Esophagus muscularis mucosa (tissue), 4 donors: ENCODE measurements at regions not wholly inside any gene's neighbourhood (a gene's known extent, or its start where the extent isn't known, plus 50 kb on each side); places are given as distances from the start of the nearest gene placed in this dataset.

Experiments used
- DNase-seq: peaks from one replicate; pipeline ENCODE4 v3.0.0-alpha.2; 2017; ENCODE audit errors: extremely low spot score
- H3K27ac ChIP-seq, 4 donors: fragments of 200-600 bp; sonication (generic); replicated peaks in 1 of 4; 1 replicate in 3 of 4; 2 replicates in 1 of 4; pipeline ENCODE4 v1.5.1; 2016 to 2019; ENCODE audit warnings: mild to moderate bottlenecking in 1 of 4
- H3K27me3 ChIP-seq, 4 donors: fragments of 200-600 bp; sonication (generic); one replicate each; pipeline versions ENCODE4 v1.5.1 to v1.6.0; 2016 to 2019
- H3K36me3 ChIP-seq, 4 donors: fragments of 200-600 bp; sonication (generic); one replicate each; pipeline ENCODE4 v1.5.1; 2016 to 2019
- H3K4me1 ChIP-seq, 4 donors: fragments of 200-600 bp; sonication (generic); one replicate each; pipeline ENCODE4 v1.5.1; 2016 to 2019
- H3K4me3 ChIP-seq, 4 donors: fragments of 200-600 bp; sonication (generic); 1 replicate in 2 of 4; 2 replicates in 2 of 4; pipeline ENCODE4 v1.5.1; 2016 to 2019; ENCODE audit warnings: mild to moderate bottlenecking in 4 of 4, moderate library complexity in 1 of 4
- H3K9me3 ChIP-seq, 4 donors: fragments of 200-600 bp; sonication (generic); 1 replicate in 3 of 4; 2 replicates in 1 of 4; pipeline ENCODE4 v1.5.1; 2016 to 2019
- CTCF ChIP-seq, 3 experiments: fragments of 200-600 bp in 2 of 3; fragments of 450-650 bp in 1 of 3; sonication (generic) in 2 of 3; IDR thresholded peaks; one replicate each; pipeline ENCODE4 v1.5.1; 2017 to 2019; ENCODE audit warnings: antibody characterized with exemption in 3 of 3, mild to moderate bottlenecking in 2 of 3, moderate library complexity in 1 of 3
- EP300 ChIP-seq: sonication (generic); formaldehyde crosslinking; IDR thresholded peaks from one replicate; pipeline ENCODE4 v1.6.1; 2017; ENCODE audit warnings: antibody characterized with exemption
- POLR2A ChIP-seq: fragments of 450-650 bp; IDR thresholded peaks from one replicate; pipeline ENCODE4 v1.6.1; 2017; ENCODE audit warnings: antibody characterized with exemption, moderate library complexity, mild to moderate bottlenecking, low read depth
- POLR2AphosphoS5 ChIP-seq, 2 donors: sonication (generic); formaldehyde crosslinking; IDR thresholded peaks; one replicate each; pipeline ENCODE4 v1.6.1; 2017; ENCODE audit warnings: antibody characterized with exemption in 2 of 2
- WGBS: methylation state at CpG from one replicate; pipeline ENCODE4 v1.1.5; 2018; 5-methylcytosine and 5-hydroxymethylcytosine counted together
- intact Hi-C: fragments of 100-400 bp; cut with DNase I; formaldehyde crosslinking; loops from one replicate; pipeline ENCODE4 v1.15.1; 2023

- no peak for DNase-seq
- intact Hi-C loops: no loop called here
- no peaks in the 10 kb centered on the region for H3K36me3 ChIP-seq
- no peak overlapping the region for H3K4me3 ChIP-seq
- peaks cover 0 to 21% (median 17%) of the 10 kb centered on the region in 4 donors for H3K4me1 ChIP-seq
- no peaks in the 10 kb centered on the region for H3K9me3 ChIP-seq
- H3K27me3 ChIP-seq: peaks cover 0 to 22% (median 0%) of the 10 kb centered on the region in 4 donors
- WGBS: 79% methylated on average over 12 of the region's 12 CpGs
- TF ChIP-seq POLR2A (no peak), CTCF (IDR thresholded peaks at IDR 0.05) (no peak), POLR2AphosphoS5 (IDR thresholded peaks at IDR 0.05) (no peak), EP300 (no peak)
- H3K27ac ChIP-seq: no peak overlapping the region
These were observed 269.5 kb downstream of the NPHP4 start for GRCh38 chr1:5722635-5723164.

GRCh38 chr1:5721634-5722215, 270.5 kb downstream of the NPHP4 start:
- H3K36me3 ChIP-seq: no peaks in the 10 kb centered on the region
- no peak overlapping the region for H3K4me3 ChIP-seq
- H3K27ac ChIP-seq: no peak overlapping the region
- DNase-seq: no peak
- H3K4me1 ChIP-seq: peaks cover 0 to 16% (median 12%) of the 10 kb centered on the region in 4 donors
- TF ChIP-seq POLR2A (no peak), POLR2AphosphoS5 (IDR thresholded peaks at IDR 0.05) (no peak), EP300 (no peak), CTCF (IDR thresholded peaks at IDR 0.05) (no peak)
- intact Hi-C loops: no loop called here
- no peaks in the 10 kb centered on the region for H3K9me3 ChIP-seq
- peaks cover 0 to 31% (median 0%) of the 10 kb centered on the region in 4 donors for H3K27me3 ChIP-seq
- WGBS: 87% methylated on average over 3 of the region's 3 CpGs

GRCh38 chr1:5720936-5721335, 271.3 kb downstream of the NPHP4 start:
- DNase-seq: no peak
- Histone ChIP-seq H3K4me1 (peaks cover 0 to 13% (median 12%) of the 10 kb centered on the region in 4 donors), H3K36me3 (no peaks in the 10 kb centered on the region), H3K27me3 (peaks cover 0 to 39% (median 0%) of the 10 kb centered on the region in 4 donors), H3K9me3 (peaks cover 0 to 4% (median 2%) of the 10 kb centered on the region in 4 donors), H3K27ac (no peak overlapping the region), H3K4me3 (no peak overlapping the region)
- TF ChIP-seq POLR2A (no peak), CTCF (IDR thresholded peaks at IDR 0.05) (no peak), POLR2AphosphoS5 (IDR thresholded peaks at IDR 0.05) (no peak), EP300 (no peak)
- WGBS: 79% methylated on average over 4 of the region's 4 CpGs
- intact Hi-C loops: no loop called here

DNA sequence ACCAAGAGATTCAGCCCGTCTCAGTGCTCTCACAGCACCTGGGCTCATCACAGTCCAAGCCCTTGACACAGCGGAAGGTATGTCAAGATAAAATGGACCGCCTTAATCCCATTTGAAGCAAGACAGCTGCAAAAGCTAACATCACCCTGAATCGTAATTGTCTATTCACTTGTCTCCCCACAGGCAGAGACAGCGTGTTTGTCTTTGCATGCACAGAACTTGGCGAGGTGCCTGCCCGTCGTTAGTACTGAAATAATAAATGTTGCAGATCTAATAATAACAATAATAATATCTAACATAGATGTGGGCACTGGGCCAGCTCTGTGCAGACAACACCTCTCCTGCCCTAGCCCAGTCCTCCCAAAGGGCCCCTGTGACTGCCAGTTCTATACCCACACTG, 271.7 kb downstream of the NPHP4 start:
- TF ChIP-seq POLR2A: no peak
- no peak for TF ChIP-seq EP300
- no peak for TF ChIP-seq CTCF (IDR thresholded peaks at IDR 0.05)
- TF ChIP-seq POLR2AphosphoS5 (IDR thresholded peaks at IDR 0.05): no peak
- H3K4me3 ChIP-seq: no peak overlapping the region
- DNase-seq: no peak
- no peaks in the 10 kb centered on the region for H3K36me3 ChIP-seq
- intact Hi-C loops: no loop called here
- no peak overlapping the region for H3K27ac ChIP-seq
- H3K27me3 ChIP-seq: peaks cover 0 to 39% (median 0%) of the 10 kb centered on the region in 4 donors
- peaks cover 0 to 13% (median 12%) of the 10 kb centered on the region in 4 donors for H3K4me1 ChIP-seq
- WGBS: 24% methylated on average over 8 of the region's 8 CpGs
- peaks cover 0 to 9% (median 6%) of the 10 kb centered on the region in 4 donors for H3K9me3 ChIP-seq

GRCh38 chr1:5720045-5720444, 272.2 kb downstream of the NPHP4 start:
- Histone ChIP-seq H3K4me3 (no peak overlapping the region), H3K36me3 (no peaks in the 10 kb centered on the region), H3K9me3 (peaks cover 0 to 11% (median 10%) of the 10 kb centered on the region in 4 donors), H3K4me1 (peaks cover 0 to 13% (median 12%) of the 10 kb centered on the region in 4 donors), H3K27ac (no peak overlapping the region), H3K27me3 (peaks cover 0 to 42% (median 0%) of the 10 kb centered on the region in 4 donors)
- no peak for DNase-seq
- TF ChIP-seq CTCF (IDR thresholded peaks at IDR 0.05) (no peak), POLR2A (no peak), POLR2AphosphoS5 (IDR thresholded peaks at IDR 0.05) (no peak), EP300 (no peak)
- WGBS: 62% methylated on average over 6 of the region's 8 CpGs
- intact Hi-C loops: no loop called here
